ENCODE measurements at regions not wholly inside any gene's neighbourhood (a gene's known extent, or its start where the extent isn't known, plus 50 kb on each side); places are given as distances from the start of the nearest gene placed in this dataset.

- TF ChIP-seq RAD21 (IDR thresholded peaks at IDR 0.05; ENCODE audit: low read depth) (no peak), EGR1 (IDR thresholded peaks at IDR 0.05) (no peak), TCF12 (IDR thresholded peaks at IDR 0.05; ENCODE audit: low read depth) (no peak), EP300 (IDR thresholded peaks at IDR 0.05; ENCODE audit: borderline replicate concordance) (no peak), CEBPB (IDR thresholded peaks at IDR 0.05) (no peak), REST (IDR thresholded peaks at IDR 0.05; ENCODE audit: low read depth) (no peak), YY1 (IDR thresholded peaks at IDR 0.05; ENCODE audit: low read depth) (no peak), CREB1 (IDR thresholded peaks at IDR 0.05; ENCODE audit: low read depth) (no peak)
Measured at GRCh38 chr7:16315280-16315679, 106.1 kb downstream of the CRPPA start.
